Liver (tissue), 8 donors: ENCODE measurements at regions not wholly inside any gene's neighbourhood (a gene's known extent, or its start where the extent isn't known, plus 50 kb on each side); places are given as distances from the start of the nearest gene placed in this dataset.

Experiments used
- DNase-seq: peaks from one replicate; pipeline ENCODE4 v3.0.0-alpha.2; 2017; ENCODE audit warnings: low spot score
- H3K27ac ChIP-seq, 2 donors: one replicate each; pipeline ENCODE4 v1.7.0; 2013; ENCODE audit warnings: inconsistent platforms in 2 of 2, low read length in 2 of 2, control low read depth in 1 of 2, low read depth in 1 of 2, mild to moderate bottlenecking in 1 of 2
- H3K27me3 ChIP-seq, 4 donors: one replicate each; pipeline versions ENCODE4 v1.6.1 to v1.7.0; 2013; ENCODE audit warnings: low read length in 3 of 4, inconsistent platforms in 1 of 4, mild to moderate bottlenecking in 1 of 4, moderate library complexity in 1 of 4; ENCODE audit not compliant: control insufficient read depth in 4 of 4, insufficient read depth in 4 of 4
- H3K36me3 ChIP-seq, 4 donors: one replicate each; pipeline versions ENCODE4 v1.6.1 to v1.7.0; 2013; ENCODE audit warnings: low read length in 3 of 4, mild to moderate bottlenecking in 3 of 4, low read depth in 1 of 4, moderate library complexity in 1 of 4; ENCODE audit not compliant: control insufficient read depth in 4 of 4, insufficient read depth in 3 of 4
- H3K4me1 ChIP-seq, 4 donors: one replicate each; pipeline versions ENCODE4 v1.6.1 to v1.7.0; 2013; ENCODE audit warnings: low read length in 3 of 4, mild to moderate bottlenecking in 3 of 4, moderate library complexity in 1 of 4; ENCODE audit not compliant: control insufficient read depth in 4 of 4, insufficient read depth in 4 of 4
- H3K4me3 ChIP-seq, 3 donors: one replicate each; pipeline versions ENCODE4 v1.6.1 to v1.7.0; 2013; ENCODE audit warnings: low read length in 3 of 3, control low read depth in 1 of 3, low read depth in 1 of 3, mild to moderate bottlenecking in 1 of 3
- H3K9ac ChIP-seq, 2 donors: one replicate each; pipeline ENCODE4 v1.7.0; 2013; ENCODE audit warnings: low read length in 2 of 2, mild to moderate bottlenecking in 2 of 2, moderate library complexity in 2 of 2, control low read depth in 1 of 2, low read depth in 1 of 2
- H3K9me3 ChIP-seq, 4 donors: one replicate each; pipeline versions ENCODE4 v1.6.1 to v1.7.0; 2013; ENCODE audit warnings: low read length in 3 of 4; ENCODE audit not compliant: control insufficient read depth in 4 of 4
- ATF3 ChIP-seq: IDR thresholded peaks from 2 replicates; pipeline ENCODE4 v1.6.1; 2016; ENCODE audit warnings: antibody characterized with exemption
- CTCF ChIP-seq: fragments of 150-350 bp; IDR thresholded peaks from 2 replicates; pipeline ENCODE4 v1.5.1; 2017; ENCODE audit warnings: improper control_type of control experiment, low read depth, low read length; ENCODE audit not compliant: missing input control
- EGR1 ChIP-seq, 2 donors: IDR thresholded peaks; 2 replicates each; pipeline ENCODE4 v1.6.1; 2016 to 2018; ENCODE audit warnings: antibody characterized with exemption in 2 of 2, low read depth in 2 of 2
- FOXA1 ChIP-seq: IDR thresholded peaks from 2 replicates; pipeline ENCODE4 v1.6.1; 2016; ENCODE audit warnings: antibody characterized with exemption
- FOXA2 ChIP-seq: IDR thresholded peaks from 2 replicates; pipeline ENCODE4 v1.6.1; 2016; ENCODE audit warnings: antibody characterized with exemption
- GABPA ChIP-seq, 2 donors: IDR thresholded peaks in 1 of 2; conservative IDR thresholded peaks in 1 of 2; 2 replicates each; pipeline ENCODE4 v1.6.1; 2016; ENCODE audit warnings: antibody characterized with exemption in 2 of 2, mild to moderate bottlenecking in 1 of 2, moderate library complexity in 1 of 2
- HNF4A ChIP-seq, 2 donors: conservative IDR thresholded peaks; 2 replicates each; pipeline ENCODE4 v1.6.1; 2016; ENCODE audit warnings: antibody characterized with exemption in 2 of 2, mild to moderate bottlenecking in 2 of 2
- HNF4G ChIP-seq: IDR thresholded peaks from 2 replicates; pipeline ENCODE4 v1.6.1; 2016; ENCODE audit warnings: antibody characterized with exemption
- JUND ChIP-seq, 2 donors: IDR thresholded peaks; 2 replicates each; pipeline ENCODE4 v1.6.1; 2016; ENCODE audit warnings: antibody characterized with exemption in 2 of 2
- MAX ChIP-seq: IDR thresholded peaks from 2 replicates; pipeline ENCODE4 v1.6.1; 2016; ENCODE audit warnings: antibody characterized with exemption
- NR2F2 ChIP-seq: IDR thresholded peaks from 2 replicates; pipeline ENCODE4 v1.6.1; 2016; ENCODE audit warnings: antibody characterized with exemption
- RAD21 ChIP-seq, 2 donors: IDR thresholded peaks; 2 replicates each; pipeline ENCODE4 v1.6.1; 2016; ENCODE audit warnings: antibody characterized with exemption in 2 of 2, mild to moderate bottlenecking in 2 of 2
- RXRA ChIP-seq, 2 donors: IDR thresholded peaks; 2 replicates each; pipeline ENCODE4 v1.6.1; 2017 to 2018; ENCODE audit warnings: antibody characterized with exemption in 2 of 2, mild to moderate bottlenecking in 1 of 2
- SP1 ChIP-seq: IDR thresholded peaks from 2 replicates; pipeline ENCODE4 v1.6.1; 2018; ENCODE audit warnings: antibody characterized with exemption, mild to moderate bottlenecking
- TAF1 ChIP-seq: conservative IDR thresholded peaks from 2 replicates; pipeline ENCODE4 v1.6.1; 2016; ENCODE audit warnings: antibody characterized with exemption, mild to moderate bottlenecking
- YY1 ChIP-seq: IDR thresholded peaks from 2 replicates; pipeline ENCODE4 v1.6.1; 2016; ENCODE audit warnings: antibody characterized with exemption, mild to moderate bottlenecking
- ZBTB33 ChIP-seq: IDR thresholded peaks from 2 replicates; pipeline ENCODE4 v1.6.1; 2016; ENCODE audit warnings: antibody characterized with exemption
- WGBS: extraction: QIAGEN DNeasy Blood & Tissue Kit; methylation state at CpG from one replicate; pipeline ENCODE4 v1.1.7; 2013; 5-methylcytosine and 5-hydroxymethylcytosine counted together
- TF ChIP-seq, protein P1 (sequence below): IDR thresholded peaks from 2 replicates; pipeline ENCODE4 v1.6.1; 2016; ENCODE audit warnings: antibody characterized with exemption, mild to moderate bottlenecking
- donor health status: healthy.
- donor health status: healthy.
- donor health status: healthy.
- donor health status: healthy.
- donor health status: healthy.

DNA sequence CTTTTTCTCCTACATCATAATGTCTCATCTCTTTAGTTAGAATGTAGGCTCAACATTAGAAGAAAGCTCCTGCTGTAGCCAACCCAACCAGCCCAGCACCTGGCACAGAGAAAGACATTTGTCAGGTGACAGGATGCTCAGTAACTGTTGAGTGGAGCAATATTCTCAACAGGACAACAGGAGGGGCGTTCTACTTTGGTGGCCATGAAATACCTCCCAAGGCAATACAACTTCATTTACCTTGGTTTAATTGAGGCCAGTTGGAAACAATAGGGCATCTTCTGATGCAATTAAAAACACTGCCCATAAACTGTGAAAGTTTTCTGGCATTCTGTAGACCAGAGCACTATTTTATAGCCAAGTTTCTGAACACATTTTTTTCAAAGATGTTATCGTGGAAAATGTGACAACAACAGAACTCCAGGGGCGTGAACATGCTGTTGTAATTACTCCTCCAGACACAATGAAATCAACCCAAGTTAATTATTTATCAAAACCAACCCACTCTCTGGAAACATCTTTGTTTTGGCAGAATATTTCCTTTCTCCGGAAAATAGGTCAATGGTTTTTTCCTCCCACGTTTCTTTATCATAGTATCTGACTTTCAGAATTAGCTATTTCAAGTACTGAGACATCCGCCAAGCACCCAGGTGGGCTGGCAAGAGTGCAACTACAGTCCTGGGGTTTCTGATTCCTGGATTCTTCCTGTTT, 538.1 kb downstream of the SOX6 start:
- no peaks in the 10 kb centered on the region for H3K36me3 ChIP-seq
- DNase-seq, result no peak
- WGBS, result 28% methylated on average over 6 of the region's 6 CpGs
- H3K9ac ChIP-seq, result no peak overlapping the region
- peak overlapping the region; percentile 10 to 57 for H3K27ac ChIP-seq
- TF ChIP-seq, protein P1, sequence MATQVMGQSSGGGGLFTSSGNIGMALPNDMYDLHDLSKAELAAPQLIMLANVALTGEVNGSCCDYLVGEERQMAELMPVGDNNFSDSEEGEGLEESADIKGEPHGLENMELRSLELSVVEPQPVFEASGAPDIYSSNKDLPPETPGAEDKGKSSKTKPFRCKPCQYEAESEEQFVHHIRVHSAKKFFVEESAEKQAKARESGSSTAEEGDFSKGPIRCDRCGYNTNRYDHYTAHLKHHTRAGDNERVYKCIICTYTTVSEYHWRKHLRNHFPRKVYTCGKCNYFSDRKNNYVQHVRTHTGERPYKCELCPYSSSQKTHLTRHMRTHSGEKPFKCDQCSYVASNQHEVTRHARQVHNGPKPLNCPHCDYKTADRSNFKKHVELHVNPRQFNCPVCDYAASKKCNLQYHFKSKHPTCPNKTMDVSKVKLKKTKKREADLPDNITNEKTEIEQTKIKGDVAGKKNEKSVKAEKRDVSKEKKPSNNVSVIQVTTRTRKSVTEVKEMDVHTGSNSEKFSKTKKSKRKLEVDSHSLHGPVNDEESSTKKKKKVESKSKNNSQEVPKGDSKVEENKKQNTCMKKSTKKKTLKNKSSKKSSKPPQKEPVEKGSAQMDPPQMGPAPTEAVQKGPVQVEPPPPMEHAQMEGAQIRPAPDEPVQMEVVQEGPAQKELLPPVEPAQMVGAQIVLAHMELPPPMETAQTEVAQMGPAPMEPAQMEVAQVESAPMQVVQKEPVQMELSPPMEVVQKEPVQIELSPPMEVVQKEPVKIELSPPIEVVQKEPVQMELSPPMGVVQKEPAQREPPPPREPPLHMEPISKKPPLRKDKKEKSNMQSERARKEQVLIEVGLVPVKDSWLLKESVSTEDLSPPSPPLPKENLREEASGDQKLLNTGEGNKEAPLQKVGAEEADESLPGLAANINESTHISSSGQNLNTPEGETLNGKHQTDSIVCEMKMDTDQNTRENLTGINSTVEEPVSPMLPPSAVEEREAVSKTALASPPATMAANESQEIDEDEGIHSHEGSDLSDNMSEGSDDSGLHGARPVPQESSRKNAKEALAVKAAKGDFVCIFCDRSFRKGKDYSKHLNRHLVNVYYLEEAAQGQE, result no peak
- peak in 1 of 2 donors; percentile 65 for TF ChIP-seq EGR1 (IDR thresholded peaks at IDR 0.05; ENCODE audit: low read depth in 2 of 2)
- TF ChIP-seq FOXA1, result no peak
- TF ChIP-seq RXRA (IDR thresholded peaks at IDR 0.05), result peak; percentile 18 to 58
- TF ChIP-seq HNF4A (conservative IDR thresholded peaks at IDR 0.05), result peak; percentile 20 to 41
- peak; percentile 55 for TF ChIP-seq MAX
- TF ChIP-seq FOXA2, result no peak
- TF ChIP-seq HNF4G, result no peak
- peak; percentile 65 for TF ChIP-seq YY1
- TF ChIP-seq TAF1, result no peak
- no peak for TF ChIP-seq GABPA (IDR thresholded peaks at IDR 0.05 in 1 of 2, conservative IDR thresholded peaks at IDR 0.05 in 1 of 2)
- TF ChIP-seq ATF3, result no peak
- TF ChIP-seq JUND (IDR thresholded peaks at IDR 0.05), result peak; percentile 79 to 85
- no peak for TF ChIP-seq RAD21 (IDR thresholded peaks at IDR 0.05)
- no peak for TF ChIP-seq CTCF
- no peak for TF ChIP-seq NR2F2
- TF ChIP-seq SP1, result peak; percentile 48
- peak; percentile 31 for TF ChIP-seq ZBTB33
- peaks cover 0 to 2% (median 0%) of the 10 kb centered on the region in 4 donors for H3K9me3 ChIP-seq
- peaks cover 0 to 20% (median 11%) of the 10 kb centered on the region in 4 donors for H3K4me1 ChIP-seq
- H3K4me3 ChIP-seq, result no peak overlapping the region
- H3K27me3 ChIP-seq, result no peaks in the 10 kb centered on the region
